ENCODE measurements at regions not wholly inside any gene's neighbourhood (a gene's known extent, or its start where the extent isn't known, plus 50 kb on each side); places are given as distances from the start of the nearest gene placed in this dataset.

DNA sequence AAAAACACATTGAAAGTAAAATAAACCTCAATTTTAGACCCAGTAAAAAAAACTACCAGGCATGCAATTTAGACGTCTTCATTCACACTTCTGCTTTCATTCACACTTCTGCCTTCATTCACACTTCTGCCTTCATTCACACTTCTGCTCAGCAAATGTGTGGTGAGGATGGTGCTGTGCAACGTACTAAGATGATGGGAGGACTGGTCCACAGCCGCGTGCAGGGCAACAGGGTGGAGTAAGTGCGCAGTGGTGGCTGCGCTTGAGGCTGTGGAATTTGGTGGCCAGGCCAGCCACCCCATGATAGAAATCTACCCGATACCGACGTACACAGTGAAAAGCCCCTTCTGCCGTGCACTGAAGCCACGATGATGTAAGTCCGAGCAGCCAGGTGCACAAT is 114.3 kb upstream of the CD93 start:
- Histone ChIP-seq H3K4me2 (ENCODE audit: low read length) (no peak overlapping the region), H3K27ac (ENCODE audit: low read depth, low read length) (no peak overlapping the region), H3K4me3 (ENCODE audit: insufficient read depth, low read depth, low read length) (no peak overlapping the region), H3K36me3 (ENCODE audit: insufficient read depth, low read length) (no peaks in the 10 kb centered on the region), H3K9ac (ENCODE audit: low read length) (no peak overlapping the region), H3K9me3 (ENCODE audit: insufficient read depth, low read depth, low read length) (no peaks in the 10 kb centered on the region), H3K4me1 (ENCODE audit: insufficient read depth, low read length) (no peaks in the 10 kb centered on the region), H2AFZ (ENCODE audit: low read depth, low read length) (no peak overlapping the region), H3K79me2 (ENCODE audit: insufficient read depth, low read length) (no peaks in the 10 kb centered on the region), H4K20me1 (ENCODE audit: insufficient read depth, low read length) (no peaks in the 10 kb centered on the region), H3K27me3 (ENCODE audit: insufficient read depth, low read length) (peaks cover 19% of the 10 kb centered on the region)
- Mint-ChIP-seq H3K4me3 (ENCODE audit: unreplicated experiment) (no peak overlapping the region), H3K36me3 (ENCODE audit: low read depth, unreplicated experiment) (no peaks in the 10 kb centered on the region), H3K27me3 (ENCODE audit: low read depth, unreplicated experiment) (peaks cover 61% of the 10 kb centered on the region), H3K27ac (ENCODE audit: unreplicated experiment) (no peak overlapping the region), H3K4me1 (ENCODE audit: low read depth, unreplicated experiment) (no peaks in the 10 kb centered on the region), H3K9me3 (ENCODE audit: unreplicated experiment) (peaks cover 12% of the 10 kb centered on the region)
- no peak for DNase-seq (ENCODE audit: low read depth)
- FAIRE-seq: no peak
- TF ChIP-seq, protein P1, sequence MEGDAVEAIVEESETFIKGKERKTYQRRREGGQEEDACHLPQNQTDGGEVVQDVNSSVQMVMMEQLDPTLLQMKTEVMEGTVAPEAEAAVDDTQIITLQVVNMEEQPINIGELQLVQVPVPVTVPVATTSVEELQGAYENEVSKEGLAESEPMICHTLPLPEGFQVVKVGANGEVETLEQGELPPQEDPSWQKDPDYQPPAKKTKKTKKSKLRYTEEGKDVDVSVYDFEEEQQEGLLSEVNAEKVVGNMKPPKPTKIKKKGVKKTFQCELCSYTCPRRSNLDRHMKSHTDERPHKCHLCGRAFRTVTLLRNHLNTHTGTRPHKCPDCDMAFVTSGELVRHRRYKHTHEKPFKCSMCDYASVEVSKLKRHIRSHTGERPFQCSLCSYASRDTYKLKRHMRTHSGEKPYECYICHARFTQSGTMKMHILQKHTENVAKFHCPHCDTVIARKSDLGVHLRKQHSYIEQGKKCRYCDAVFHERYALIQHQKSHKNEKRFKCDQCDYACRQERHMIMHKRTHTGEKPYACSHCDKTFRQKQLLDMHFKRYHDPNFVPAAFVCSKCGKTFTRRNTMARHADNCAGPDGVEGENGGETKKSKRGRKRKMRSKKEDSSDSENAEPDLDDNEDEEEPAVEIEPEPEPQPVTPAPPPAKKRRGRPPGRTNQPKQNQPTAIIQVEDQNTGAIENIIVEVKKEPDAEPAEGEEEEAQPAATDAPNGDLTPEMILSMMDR (IDR thresholded peaks at IDR 0.05; ENCODE audit: insufficient read depth, low read depth, low read length): no peak
- no peak for TF ChIP-seq EZH2 (IDR thresholded peaks at IDR 0.05; ENCODE audit: insufficient read depth, low read length)

DNA sequence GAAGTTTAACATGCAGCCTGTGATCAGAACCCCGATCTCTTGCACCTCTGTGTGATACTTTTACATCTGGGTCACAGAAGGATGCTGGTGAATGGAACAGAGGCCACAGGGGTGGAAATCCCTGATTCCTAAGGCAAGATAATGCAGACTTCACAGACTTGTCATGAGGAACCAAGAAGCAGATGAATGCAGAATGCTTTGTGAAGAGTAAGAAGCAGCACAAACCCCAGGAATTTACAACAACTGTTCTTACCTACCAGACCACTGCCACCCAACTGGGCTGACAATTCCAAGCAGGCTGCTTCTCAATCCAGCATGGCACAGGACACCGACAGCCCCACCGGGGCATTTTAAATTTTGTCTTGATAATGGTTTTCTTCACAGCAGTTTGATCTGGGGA is 113.2 kb upstream of the CD93 start:
- Mint-ChIP-seq H3K27ac (ENCODE audit: unreplicated experiment) (no peak overlapping the region), H3K36me3 (ENCODE audit: low read depth, unreplicated experiment) (no peaks in the 10 kb centered on the region), H3K27me3 (ENCODE audit: low read depth, unreplicated experiment) (peaks cover 50% of the 10 kb centered on the region), H3K4me3 (ENCODE audit: unreplicated experiment) (no peak overlapping the region), H3K9me3 (ENCODE audit: unreplicated experiment) (peaks cover 9% of the 10 kb centered on the region), H3K4me1 (ENCODE audit: low read depth, unreplicated experiment) (no peaks in the 10 kb centered on the region)
- Histone ChIP-seq H3K9ac (ENCODE audit: low read length) (no peak overlapping the region), H3K36me3 (ENCODE audit: insufficient read depth, low read length) (no peaks in the 10 kb centered on the region), H3K9me3 (ENCODE audit: insufficient read depth, low read depth, low read length) (no peaks in the 10 kb centered on the region), H3K4me2 (ENCODE audit: low read length) (no peak overlapping the region), H2AFZ (ENCODE audit: low read depth, low read length) (no peak overlapping the region), H3K79me2 (ENCODE audit: insufficient read depth, low read length) (no peaks in the 10 kb centered on the region), H3K27ac (ENCODE audit: low read depth, low read length) (no peak overlapping the region), H4K20me1 (ENCODE audit: insufficient read depth, low read length) (no peaks in the 10 kb centered on the region), H3K27me3 (ENCODE audit: insufficient read depth, low read length) (peaks cover 11% of the 10 kb centered on the region), H3K4me1 (ENCODE audit: insufficient read depth, low read length) (no peaks in the 10 kb centered on the region), H3K4me3 (ENCODE audit: insufficient read depth, low read depth, low read length) (no peak overlapping the region)
- no peak for FAIRE-seq
- no peak for TF ChIP-seq EZH2 (IDR thresholded peaks at IDR 0.05; ENCODE audit: insufficient read depth, low read length)
- TF ChIP-seq, protein P1 (IDR thresholded peaks at IDR 0.05; ENCODE audit: insufficient read depth, low read depth, low read length): no peak
- DNase-seq (ENCODE audit: low read depth): no peak

DNA sequence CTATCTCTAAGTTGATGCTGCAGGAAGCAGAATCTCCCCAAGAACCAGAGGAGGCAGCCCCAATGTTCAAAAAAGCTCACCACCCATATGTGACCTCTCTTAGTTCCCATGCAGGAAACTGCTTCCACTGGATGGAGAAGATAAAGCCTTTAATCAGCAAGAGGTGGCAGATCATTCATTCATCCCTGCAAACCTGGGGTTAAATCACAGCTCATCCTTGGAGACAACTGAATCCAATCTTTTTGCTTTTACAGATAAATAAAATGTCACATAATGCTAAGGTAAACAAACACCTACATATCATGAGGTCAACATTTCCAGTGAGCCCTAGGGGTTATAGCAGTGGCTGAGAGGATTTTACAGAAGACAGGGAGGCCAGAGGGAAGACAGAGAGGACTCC is 112.7 kb upstream of the CD93 start:
- H3K27me3 ChIP-seq (ENCODE audit: insufficient read depth, low read length): peaks cover 7% of the 10 kb centered on the region
- Mint-ChIP-seq H3K27ac (ENCODE audit: unreplicated experiment) (no peak overlapping the region), H3K9me3 (ENCODE audit: unreplicated experiment) (peaks cover 9% of the 10 kb centered on the region), H3K4me1 (ENCODE audit: low read depth, unreplicated experiment) (no peaks in the 10 kb centered on the region), H3K27me3 (ENCODE audit: low read depth, unreplicated experiment) (peaks cover 45% of the 10 kb centered on the region), H3K36me3 (ENCODE audit: low read depth, unreplicated experiment) (no peaks in the 10 kb centered on the region), H3K4me3 (ENCODE audit: unreplicated experiment) (no peak overlapping the region)
- H3K9ac ChIP-seq (ENCODE audit: low read length): no peak overlapping the region
- no peak overlapping the region for H3K4me3 ChIP-seq (ENCODE audit: insufficient read depth, low read depth, low read length)
- H3K4me1 ChIP-seq (ENCODE audit: insufficient read depth, low read length): no peaks in the 10 kb centered on the region
- FAIRE-seq (no peak), DNase-seq (ENCODE audit: low read depth) (no peak)
- H3K9me3 ChIP-seq (ENCODE audit: insufficient read depth, low read depth, low read length): no peaks in the 10 kb centered on the region
- no peak overlapping the region for H3K4me2 ChIP-seq (ENCODE audit: low read length)
- H3K36me3 ChIP-seq (ENCODE audit: insufficient read depth, low read length): no peaks in the 10 kb centered on the region
- H3K27ac ChIP-seq (ENCODE audit: low read depth, low read length): no peak overlapping the region
- no peak overlapping the region for H2AFZ ChIP-seq (ENCODE audit: low read depth, low read length)
- H3K79me2 ChIP-seq (ENCODE audit: insufficient read depth, low read length): no peaks in the 10 kb centered on the region
- H4K20me1 ChIP-seq (ENCODE audit: insufficient read depth, low read length): no peaks in the 10 kb centered on the region
- no peak for TF ChIP-seq EZH2 (IDR thresholded peaks at IDR 0.05; ENCODE audit: insufficient read depth, low read length)
- TF ChIP-seq, protein P1 (IDR thresholded peaks at IDR 0.05; ENCODE audit: insufficient read depth, low read depth, low read length): no peak
